Keratinocyte (primary cell): ENCODE measurements at regions not wholly inside any gene's neighbourhood (a gene's known extent, or its start where the extent isn't known, plus 50 kb on each side); places are given as distances from the start of the nearest gene placed in this dataset.

Experiments used
- DNase-seq: peaks from one replicate; pipeline ENCODE4 v3.0.0-alpha.2; 2011; ENCODE audit warnings: low read depth, missing footprints, low spot score
- FAIRE-seq: peaks from 2 replicates; lab custom pipeline; 2011; peaks lifted over from hg19 to GRCh38; lab: Jason Lieb, UNC
- H2AFZ ChIP-seq: 2 replicates; pipeline ENCODE4 v1.6.0; 2012; ENCODE audit warnings: low read length, control low read depth, inconsistent platforms; ENCODE audit not compliant: control insufficient read depth
- H3K27ac ChIP-seq: 2 replicates; pipeline ENCODE4 v1.5.1; 2011; ENCODE audit warnings: low read length; ENCODE audit not compliant: control insufficient read depth, insufficient read depth
- H3K27me3 ChIP-seq: 3 replicates; pipeline ENCODE4 v1.6.0; 2011; ENCODE audit warnings: low read length; ENCODE audit not compliant: control insufficient read depth, insufficient read depth; ENCODE audit errors: extremely low read depth
- H3K36me3 ChIP-seq, 2 experiments: 2 replicates in 1 of 2; 3 replicates in 1 of 2; pipeline ENCODE4 v1.5.1; 2011; ENCODE audit warnings: low read length in 2 of 2, mild to moderate bottlenecking in 1 of 2; ENCODE audit not compliant: control insufficient read depth in 2 of 2, insufficient read depth in 2 of 2; ENCODE audit errors: extremely low read depth in 1 of 2
- H3K4me1 ChIP-seq: 3 replicates; pipeline ENCODE4 v1.5.1; 2011; ENCODE audit warnings: low read length; ENCODE audit not compliant: control insufficient read depth, insufficient read depth; ENCODE audit errors: extremely low read depth
- H3K4me2 ChIP-seq: 3 replicates; pipeline ENCODE4 v1.6.0; 2011; ENCODE audit warnings: low read depth, low read length; ENCODE audit not compliant: control insufficient read depth, insufficient read depth; ENCODE audit errors: extremely low read depth
- H3K4me3 ChIP-seq, 3 experiments: fragments of 200-600 bp in 1 of 3; sonication (generic) in 1 of 3; 2 replicates in 2 of 3; 3 replicates in 1 of 3; pipeline ENCODE4 v1.5.1; 2011 to 2016; ENCODE audit warnings: low read length in 3 of 3, mild to moderate bottlenecking in 3 of 3, control low read depth in 2 of 3, inconsistent platforms in 1 of 3, low read depth in 1 of 3, mixed read lengths in 1 of 3, mixed run types in 1 of 3, moderate library complexity in 1 of 3; ENCODE audit not compliant: control insufficient read depth in 2 of 3, insufficient read depth in 2 of 3; ENCODE audit errors: extremely low read depth in 1 of 3
- H3K79me2 ChIP-seq: 2 replicates; pipeline ENCODE4 v1.6.0; 2012; ENCODE audit warnings: low read length; ENCODE audit not compliant: control insufficient read depth, insufficient read depth
- H3K9ac ChIP-seq: 3 replicates; pipeline ENCODE4 v1.6.0; 2011; ENCODE audit warnings: low read length; ENCODE audit not compliant: control insufficient read depth, insufficient read depth; ENCODE audit errors: extremely low read depth
- H3K9me1 ChIP-seq: 3 replicates; pipeline ENCODE4 v1.6.0; 2011; ENCODE audit warnings: low read length; ENCODE audit not compliant: control insufficient read depth, insufficient read depth; ENCODE audit errors: extremely low read depth
- H3K9me3 ChIP-seq: 2 replicates; pipeline ENCODE4 v1.5.1; 2012; ENCODE audit warnings: low read depth, low read length; ENCODE audit not compliant: control insufficient read depth
- H4K20me1 ChIP-seq: 3 replicates; pipeline ENCODE4 v1.6.0; 2011; ENCODE audit warnings: low read length; ENCODE audit not compliant: control insufficient read depth, insufficient read depth; ENCODE audit errors: extremely low read depth
- EZH2 ChIP-seq: IDR thresholded peaks from one replicate; pipeline ENCODE4 v1.6.1; 2012; ENCODE audit warnings: inconsistent platforms, mild to moderate bottlenecking, low read length, moderate library complexity
- dilution Hi-C: fragments of 300-500 bp; cut with MboI; formaldehyde crosslinking; loops from one replicate; pipeline ENCODE4 v1.7.0; 2020; ENCODE audit warnings: low sequenced_read_pairs; ENCODE audit not compliant: extremely low pct_ligation_motif_present
- TF ChIP-seq, protein P1 (sequence below), 3 experiments: IDR thresholded peaks in 1 of 3; conservative IDR thresholded peaks in 1 of 3; optimal IDR thresholded peaks in 1 of 3; 2 replicates in 2 of 3; 3 replicates in 1 of 3; pipeline versions ENCODE3 to v1.5.1; 2011; ENCODE audit warnings: low read length in 3 of 3, mild to moderate bottlenecking in 3 of 3, moderate library complexity in 2 of 3, control low read depth in 1 of 3, inconsistent platforms in 1 of 3; ENCODE audit not compliant: insufficient read depth in 2 of 3; ENCODE audit errors: extremely low read depth in 1 of 3

- FAIRE-seq (peak; percentile 13), DNase-seq (no peak)
- no peak overlapping the region for H2AFZ ChIP-seq
- H4K20me1 ChIP-seq: no peaks in the 10 kb centered on the region
- H3K27me3 ChIP-seq: no peaks in the 10 kb centered on the region
- H3K4me1 ChIP-seq: peaks cover 31% of the 10 kb centered on the region
- no peak overlapping the region for H3K4me2 ChIP-seq
- H3K9me3 ChIP-seq: peaks cover 6% of the 10 kb centered on the region
- dilution Hi-C loops: no loop called here
- TF ChIP-seq, protein P1, sequence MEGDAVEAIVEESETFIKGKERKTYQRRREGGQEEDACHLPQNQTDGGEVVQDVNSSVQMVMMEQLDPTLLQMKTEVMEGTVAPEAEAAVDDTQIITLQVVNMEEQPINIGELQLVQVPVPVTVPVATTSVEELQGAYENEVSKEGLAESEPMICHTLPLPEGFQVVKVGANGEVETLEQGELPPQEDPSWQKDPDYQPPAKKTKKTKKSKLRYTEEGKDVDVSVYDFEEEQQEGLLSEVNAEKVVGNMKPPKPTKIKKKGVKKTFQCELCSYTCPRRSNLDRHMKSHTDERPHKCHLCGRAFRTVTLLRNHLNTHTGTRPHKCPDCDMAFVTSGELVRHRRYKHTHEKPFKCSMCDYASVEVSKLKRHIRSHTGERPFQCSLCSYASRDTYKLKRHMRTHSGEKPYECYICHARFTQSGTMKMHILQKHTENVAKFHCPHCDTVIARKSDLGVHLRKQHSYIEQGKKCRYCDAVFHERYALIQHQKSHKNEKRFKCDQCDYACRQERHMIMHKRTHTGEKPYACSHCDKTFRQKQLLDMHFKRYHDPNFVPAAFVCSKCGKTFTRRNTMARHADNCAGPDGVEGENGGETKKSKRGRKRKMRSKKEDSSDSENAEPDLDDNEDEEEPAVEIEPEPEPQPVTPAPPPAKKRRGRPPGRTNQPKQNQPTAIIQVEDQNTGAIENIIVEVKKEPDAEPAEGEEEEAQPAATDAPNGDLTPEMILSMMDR (optimal IDR thresholded peaks at IDR 0.05 in 1 of 3, IDR thresholded peaks at IDR 0.05 in 1 of 3, conservative IDR thresholded peaks at IDR 0.05 in 1 of 3; ENCODE audit: extremely low read depth in 1 of 3, insufficient read depth in 2 of 3, low read length in 3 of 3): no peak
- no peak for TF ChIP-seq EZH2
- H3K4me3 ChIP-seq: no peak overlapping the region
- H3K9me1 ChIP-seq: no peaks in the 10 kb centered on the region
- H3K36me3 ChIP-seq: no peaks in the 10 kb centered on the region
- H3K27ac ChIP-seq: no peak overlapping the region
- H3K9ac ChIP-seq: no peak overlapping the region
- H3K79me2 ChIP-seq: no peaks in the 10 kb centered on the region
Measured at GRCh38 chr3:99396651-99397275, 241.6 kb upstream of the COL8A1 start.

DNA sequence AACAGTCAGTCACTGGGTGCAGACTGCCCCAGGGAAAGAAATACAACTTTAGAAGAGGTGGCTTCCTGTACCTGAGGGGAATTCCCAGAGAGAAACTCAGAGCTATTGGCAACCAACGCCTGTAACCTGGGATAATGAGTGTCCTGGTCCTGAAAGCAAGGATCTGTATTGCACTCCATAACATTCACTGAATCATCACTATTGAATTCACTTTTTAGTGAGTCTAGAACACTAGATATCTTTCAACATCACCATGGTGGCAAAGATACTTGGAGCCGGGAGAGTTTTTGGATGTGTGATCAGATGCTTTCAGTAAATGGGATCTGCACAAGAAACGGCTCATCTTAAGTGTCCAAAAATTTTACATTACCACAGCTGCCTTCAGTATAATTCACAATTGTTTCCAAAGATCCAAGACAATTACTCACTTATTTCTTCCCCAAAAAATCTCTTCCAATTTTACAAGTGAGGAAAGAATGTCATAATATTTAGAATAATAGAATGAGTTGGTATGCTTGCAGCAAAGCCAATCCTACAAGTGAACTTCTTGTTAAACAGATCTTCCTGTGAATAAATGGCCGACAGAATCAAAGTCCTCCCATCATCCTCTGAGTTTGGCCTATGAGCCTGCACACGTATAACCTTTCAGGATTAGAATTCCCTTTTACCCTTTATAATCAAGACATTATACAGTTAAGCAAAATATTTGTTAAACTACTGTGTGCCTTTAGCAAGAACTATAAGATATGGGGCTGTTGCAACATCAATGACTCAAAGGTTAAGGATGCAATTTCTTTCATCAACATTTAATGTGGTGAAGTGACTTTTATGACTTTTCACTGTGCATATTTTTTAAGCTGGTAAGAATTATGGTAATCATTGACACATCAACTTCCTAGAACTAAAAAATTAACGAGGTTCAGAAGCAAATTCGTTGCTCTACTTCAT lies 243.3 kb upstream of the COL8A1 start:
- H2AFZ ChIP-seq: peak overlapping the region; percentile 64
- dilution Hi-C loops: no loop called here
- peak overlapping the region; percentile 73 for H3K4me2 ChIP-seq
- peaks cover 24% of the 10 kb centered on the region for H3K4me1 ChIP-seq
- no peaks in the 10 kb centered on the region for H3K9me1 ChIP-seq
- peak overlapping the region; percentile 42 for H3K9ac ChIP-seq
- no peaks in the 10 kb centered on the region for H3K36me3 ChIP-seq
- H3K27me3 ChIP-seq: no peaks in the 10 kb centered on the region
- FAIRE-seq (peak; percentile 99), DNase-seq (peak; percentile 56)
- H3K27ac ChIP-seq: peak overlapping the region; percentile 90
- TF ChIP-seq EZH2: no peak
- TF ChIP-seq, protein P1 (optimal IDR thresholded peaks at IDR 0.05 in 1 of 3, IDR thresholded peaks at IDR 0.05 in 1 of 3, conservative IDR thresholded peaks at IDR 0.05 in 1 of 3; ENCODE audit: extremely low read depth in 1 of 3, insufficient read depth in 2 of 3, low read length in 3 of 3): no peak
- H3K4me3 ChIP-seq: peak overlapping the region in 2 of 3 experiments; percentile 31 to 51
- H3K9me3 ChIP-seq: peaks cover 6% of the 10 kb centered on the region
- H4K20me1 ChIP-seq: no peaks in the 10 kb centered on the region
- no peaks in the 10 kb centered on the region for H3K79me2 ChIP-seq
